Neural cell (in vitro differentiated cells): ENCODE measurements at regions not wholly inside any gene's neighbourhood (a gene's known extent, or its start where the extent isn't known, plus 50 kb on each side); places are given as distances from the start of the nearest gene placed in this dataset.

ENCODE experiments used
- H2AFZ ChIP-seq: fragments of 200-600, 300-800 bp; sonication (generic), shearing (Covaris generic); 2 replicates; pipeline ENCODE4 v1.6.0; 2014; ENCODE audit warnings: low read depth, mild to moderate bottlenecking, antibody characterized with exemption, low read length, moderate library complexity
- H3F3A ChIP-seq: fragments of 200-600 bp; shearing (Covaris generic); 2 replicates; pipeline ENCODE4 v1.6.1; 2016; ENCODE audit warnings: mild to moderate bottlenecking, moderate library complexity, mixed read lengths, antibody characterized with exemption, low read length; ENCODE audit not compliant: insufficient read depth, poor library complexity, severe bottlenecking
- H3K27ac ChIP-seq: fragments of 200-600, 300-800 bp; sonication (generic), shearing (Covaris generic); 2 replicates; pipeline ENCODE4 v1.5.1; 2014; ENCODE audit warnings: mild to moderate bottlenecking, low read length, moderate library complexity
- H3K27me3 ChIP-seq: fragments of 300-800, 200-600 bp; sonication (generic), shearing (Covaris generic); 2 replicates; pipeline ENCODE4 v1.6.0; 2014; ENCODE audit warnings: mild to moderate bottlenecking, low read depth, low read length, moderate library complexity; ENCODE audit not compliant: insufficient read depth
- H3K36me3 ChIP-seq: fragments of 300-800, 200-600 bp; sonication (generic), shearing (Covaris generic); 2 replicates; pipeline ENCODE4 v1.5.1; 2014; ENCODE audit warnings: mild to moderate bottlenecking, antibody characterized with exemption, low read length, moderate library complexity; ENCODE audit not compliant: insufficient read depth
- H3K4me2 ChIP-seq: fragments of 300-800, 200-600 bp; sonication (generic), shearing (Covaris generic); 2 replicates; pipeline ENCODE4 v1.6.0; 2014; ENCODE audit warnings: mild to moderate bottlenecking, low read length
- H3K4me3 ChIP-seq: fragments of 300-800, 200-600 bp; sonication (generic), shearing (Covaris generic); 2 replicates; pipeline ENCODE4 v1.5.1; 2014; ENCODE audit warnings: mild to moderate bottlenecking, low read length, moderate library complexity
- H3K79me2 ChIP-seq: fragments of 200-600 bp; shearing (Covaris generic); replicated peaks from 2 replicates; pipeline ENCODE4 v1.6.0; 2014; ENCODE audit warnings: mild to moderate bottlenecking, low read length, moderate library complexity; ENCODE audit not compliant: insufficient read depth
- H3K9ac ChIP-seq: fragments of 300-800, 200-600 bp; sonication (generic), shearing (Covaris generic); 2 replicates; pipeline ENCODE4 v1.6.1; 2016; ENCODE audit warnings: mild to moderate bottlenecking, low read length, mixed read lengths
- H3K9me2 ChIP-seq: fragments of 200-600 bp; shearing (Covaris generic); 2 replicates; pipeline ENCODE4 v1.6.1; 2016; ENCODE audit warnings: mild to moderate bottlenecking, low read length, mixed read lengths; ENCODE audit not compliant: insufficient read depth
- H3K9me3 ChIP-seq: fragments of 200-600, 300-800 bp; sonication (generic), shearing (Covaris generic); 2 replicates; pipeline ENCODE4 v1.6.1; 2016; ENCODE audit warnings: mild to moderate bottlenecking, mixed run types, low read length, moderate library complexity, mixed read lengths
- H4K20me1 ChIP-seq: fragments of 200-600 bp; shearing (Covaris generic); 2 replicates; pipeline ENCODE4 v1.6.1; 2016; ENCODE audit warnings: mild to moderate bottlenecking, mixed run types; ENCODE audit not compliant: insufficient read depth
- EP300 ChIP-seq: fragments of 450-650 bp; conservative IDR thresholded peaks from 2 replicates; pipeline ENCODE4 v1.6.1; 2014; ENCODE audit warnings: antibody characterized with exemption, mild to moderate bottlenecking, moderate library complexity; ENCODE audit not compliant: poor library complexity, severe bottlenecking
- EZH2 ChIP-seq: fragments of 200-600, 300-800 bp; shearing (Covaris generic), sonication (generic); IDR thresholded peaks from 2 replicates; pipeline ENCODE4 v1.6.1; 2014; ENCODE audit warnings: antibody characterized with exemption, low read length, borderline replicate concordance, mild to moderate bottlenecking; ENCODE audit not compliant: insufficient read depth, poor library complexity, severe bottlenecking
- MXI1 ChIP-seq: fragments of 450-650 bp; conservative IDR thresholded peaks from 2 replicates; pipeline ENCODE4 v1.6.1; 2014; ENCODE audit warnings: antibody characterized with exemption, mild to moderate bottlenecking; ENCODE audit not compliant: poor library complexity, severe bottlenecking
- POLR2AphosphoS5 ChIP-seq: IDR thresholded peaks from 2 replicates; pipeline ENCODE4 v1.6.1; 2012
- RAD21 ChIP-seq: fragments of 450-650 bp; conservative IDR thresholded peaks from 2 replicates; pipeline ENCODE4 v1.6.1; 2014; ENCODE audit warnings: antibody characterized with exemption, mild to moderate bottlenecking, moderate library complexity
- SMC3 ChIP-seq: fragments of 450-650 bp; conservative IDR thresholded peaks from 2 replicates; pipeline ENCODE4 v1.6.1; 2014; ENCODE audit warnings: antibody characterized with exemption, mild to moderate bottlenecking, moderate library complexity; ENCODE audit not compliant: poor library complexity
- TAF1 ChIP-seq: IDR thresholded peaks from 2 replicates; pipeline ENCODE4 v1.6.1; 2012; ENCODE audit warnings: low read depth
- TF ChIP-seq, protein P1 (sequence below): fragments of 450-650 bp; IDR thresholded peaks from 2 replicates; pipeline ENCODE4 v1.5.1; 2014; ENCODE audit warnings: antibody characterized with exemption, mild to moderate bottlenecking, moderate library complexity; ENCODE audit not compliant: poor library complexity, severe bottlenecking
- TF ChIP-seq, protein P2 (sequence below): IDR thresholded peaks from 2 replicates; pipeline ENCODE4 v1.6.1; 2012; ENCODE audit warnings: borderline replicate concordance

DNA sequence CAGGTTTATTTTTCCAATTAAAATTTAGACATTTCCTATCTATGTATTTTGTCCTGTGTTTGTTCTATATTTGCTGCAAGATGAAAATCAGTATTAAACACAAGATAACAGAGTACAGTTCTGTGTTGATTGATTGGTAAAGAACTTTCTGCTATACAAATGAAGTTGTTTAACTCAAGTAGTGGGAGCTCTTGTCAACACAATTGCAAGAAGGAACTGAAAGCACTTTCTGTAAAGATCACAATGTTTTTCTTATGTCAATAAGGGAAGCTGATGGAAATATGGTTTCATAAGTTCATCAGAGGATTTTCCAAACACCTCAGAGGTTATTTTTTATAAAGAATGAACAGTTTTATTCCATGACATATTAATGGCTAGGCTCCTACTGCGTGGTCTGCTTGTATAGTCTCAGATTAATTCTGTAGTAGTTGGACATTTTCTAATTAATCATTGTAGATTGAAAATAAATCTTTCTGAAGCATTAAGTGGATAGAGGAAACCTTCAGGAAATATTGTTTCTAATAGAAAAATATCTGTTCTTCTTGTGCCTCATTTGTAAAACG, 379.5 kb downstream of the LRFN5 start:
- Histone ChIP-seq H3K9ac (no peak overlapping the region), H4K20me1 (no peaks in the 10 kb centered on the region), H3K36me3 (no peaks in the 10 kb centered on the region), H2AFZ (no peak overlapping the region), H3F3A (no peaks in the 10 kb centered on the region), H3K9me2 (no peaks in the 10 kb centered on the region), H3K79me2 (no peaks in the 10 kb centered on the region), H3K4me3 (no peak overlapping the region), H3K9me3 (no peaks in the 10 kb centered on the region), H3K4me2 (no peak overlapping the region), H3K27ac (no peak overlapping the region), H3K27me3 (no peaks in the 10 kb centered on the region)
- TF ChIP-seq POLR2AphosphoS5 (no peak), SMC3 (no peak), EP300 (no peak), RAD21 (no peak), TAF1 (no peak), MXI1 (no peak), EZH2 (no peak)
- TF ChIP-seq, protein P1, sequence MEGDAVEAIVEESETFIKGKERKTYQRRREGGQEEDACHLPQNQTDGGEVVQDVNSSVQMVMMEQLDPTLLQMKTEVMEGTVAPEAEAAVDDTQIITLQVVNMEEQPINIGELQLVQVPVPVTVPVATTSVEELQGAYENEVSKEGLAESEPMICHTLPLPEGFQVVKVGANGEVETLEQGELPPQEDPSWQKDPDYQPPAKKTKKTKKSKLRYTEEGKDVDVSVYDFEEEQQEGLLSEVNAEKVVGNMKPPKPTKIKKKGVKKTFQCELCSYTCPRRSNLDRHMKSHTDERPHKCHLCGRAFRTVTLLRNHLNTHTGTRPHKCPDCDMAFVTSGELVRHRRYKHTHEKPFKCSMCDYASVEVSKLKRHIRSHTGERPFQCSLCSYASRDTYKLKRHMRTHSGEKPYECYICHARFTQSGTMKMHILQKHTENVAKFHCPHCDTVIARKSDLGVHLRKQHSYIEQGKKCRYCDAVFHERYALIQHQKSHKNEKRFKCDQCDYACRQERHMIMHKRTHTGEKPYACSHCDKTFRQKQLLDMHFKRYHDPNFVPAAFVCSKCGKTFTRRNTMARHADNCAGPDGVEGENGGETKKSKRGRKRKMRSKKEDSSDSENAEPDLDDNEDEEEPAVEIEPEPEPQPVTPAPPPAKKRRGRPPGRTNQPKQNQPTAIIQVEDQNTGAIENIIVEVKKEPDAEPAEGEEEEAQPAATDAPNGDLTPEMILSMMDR, result no peak
- TF ChIP-seq, protein P2, sequence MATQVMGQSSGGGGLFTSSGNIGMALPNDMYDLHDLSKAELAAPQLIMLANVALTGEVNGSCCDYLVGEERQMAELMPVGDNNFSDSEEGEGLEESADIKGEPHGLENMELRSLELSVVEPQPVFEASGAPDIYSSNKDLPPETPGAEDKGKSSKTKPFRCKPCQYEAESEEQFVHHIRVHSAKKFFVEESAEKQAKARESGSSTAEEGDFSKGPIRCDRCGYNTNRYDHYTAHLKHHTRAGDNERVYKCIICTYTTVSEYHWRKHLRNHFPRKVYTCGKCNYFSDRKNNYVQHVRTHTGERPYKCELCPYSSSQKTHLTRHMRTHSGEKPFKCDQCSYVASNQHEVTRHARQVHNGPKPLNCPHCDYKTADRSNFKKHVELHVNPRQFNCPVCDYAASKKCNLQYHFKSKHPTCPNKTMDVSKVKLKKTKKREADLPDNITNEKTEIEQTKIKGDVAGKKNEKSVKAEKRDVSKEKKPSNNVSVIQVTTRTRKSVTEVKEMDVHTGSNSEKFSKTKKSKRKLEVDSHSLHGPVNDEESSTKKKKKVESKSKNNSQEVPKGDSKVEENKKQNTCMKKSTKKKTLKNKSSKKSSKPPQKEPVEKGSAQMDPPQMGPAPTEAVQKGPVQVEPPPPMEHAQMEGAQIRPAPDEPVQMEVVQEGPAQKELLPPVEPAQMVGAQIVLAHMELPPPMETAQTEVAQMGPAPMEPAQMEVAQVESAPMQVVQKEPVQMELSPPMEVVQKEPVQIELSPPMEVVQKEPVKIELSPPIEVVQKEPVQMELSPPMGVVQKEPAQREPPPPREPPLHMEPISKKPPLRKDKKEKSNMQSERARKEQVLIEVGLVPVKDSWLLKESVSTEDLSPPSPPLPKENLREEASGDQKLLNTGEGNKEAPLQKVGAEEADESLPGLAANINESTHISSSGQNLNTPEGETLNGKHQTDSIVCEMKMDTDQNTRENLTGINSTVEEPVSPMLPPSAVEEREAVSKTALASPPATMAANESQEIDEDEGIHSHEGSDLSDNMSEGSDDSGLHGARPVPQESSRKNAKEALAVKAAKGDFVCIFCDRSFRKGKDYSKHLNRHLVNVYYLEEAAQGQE, result no peak

DNA sequence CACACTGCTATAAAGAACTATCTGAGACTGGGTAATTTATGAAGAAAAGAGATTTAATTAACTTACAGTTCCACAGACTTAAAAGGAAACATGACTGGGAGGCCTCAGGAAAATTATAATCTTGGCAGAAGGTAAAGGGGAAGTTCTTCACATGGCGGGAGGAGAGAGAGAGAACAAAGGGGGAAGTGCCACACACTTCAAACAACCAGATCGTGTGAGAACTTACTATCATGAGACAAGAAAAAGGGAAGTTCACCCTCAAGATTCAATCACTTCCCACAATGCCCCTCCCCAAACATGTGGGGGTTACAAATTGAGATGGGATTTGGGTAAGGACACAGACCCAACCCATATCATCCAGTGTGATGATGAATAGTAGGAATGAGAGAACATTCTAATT, 366.5 kb downstream of the LRFN5 start:
- H3K9me2 ChIP-seq, result no peaks in the 10 kb centered on the region
- H3K79me2 ChIP-seq, result no peaks in the 10 kb centered on the region
- no peak overlapping the region for H3K27ac ChIP-seq
- no peak overlapping the region for H2AFZ ChIP-seq
- no peaks in the 10 kb centered on the region for H3K36me3 ChIP-seq
- H3K4me3 ChIP-seq, result no peak overlapping the region
- H3K27me3 ChIP-seq, result no peaks in the 10 kb centered on the region
- no peak overlapping the region for H3K4me2 ChIP-seq
- H3K9me3 ChIP-seq, result peaks cover 9% of the 10 kb centered on the region
- no peaks in the 10 kb centered on the region for H4K20me1 ChIP-seq
- no peaks in the 10 kb centered on the region for H3F3A ChIP-seq
- no peak overlapping the region for H3K9ac ChIP-seq
- TF ChIP-seq MXI1, result no peak
- no peak for TF ChIP-seq EP300

DNA sequence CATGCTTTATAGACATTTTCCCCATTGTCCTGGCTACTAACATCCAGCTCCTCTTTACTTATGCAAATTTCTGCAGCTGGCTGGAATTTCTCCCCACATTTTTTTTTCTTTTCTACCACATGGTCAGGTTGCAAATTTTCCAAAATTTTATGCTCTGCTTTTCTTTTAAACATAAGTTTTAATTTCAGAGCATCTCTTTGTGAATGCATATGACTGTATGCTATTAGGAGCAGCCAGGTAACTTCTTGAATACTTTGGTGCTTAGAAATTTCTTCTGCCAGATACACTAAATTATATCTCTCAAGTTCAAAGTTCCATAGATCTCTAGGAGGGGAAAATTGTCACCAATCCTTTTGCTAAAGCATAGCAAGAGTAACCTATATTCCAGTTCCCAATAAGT, 365.9 kb downstream of the LRFN5 start:
- no peaks in the 10 kb centered on the region for H3K36me3 ChIP-seq
- peaks cover 9% of the 10 kb centered on the region for H3K9me3 ChIP-seq
- TF ChIP-seq POLR2AphosphoS5 (no peak), MXI1 (no peak)
- H3K27me3 ChIP-seq, result no peaks in the 10 kb centered on the region
- H2AFZ ChIP-seq, result no peak overlapping the region
- H4K20me1 ChIP-seq, result no peaks in the 10 kb centered on the region
- H3K4me2 ChIP-seq, result no peak overlapping the region
- H3K4me3 ChIP-seq, result no peak overlapping the region
- H3K27ac ChIP-seq, result no peak overlapping the region
- H3K79me2 ChIP-seq, result no peaks in the 10 kb centered on the region
- no peaks in the 10 kb centered on the region for H3K9me2 ChIP-seq
- H3F3A ChIP-seq, result no peaks in the 10 kb centered on the region
- no peak overlapping the region for H3K9ac ChIP-seq
